CD4-positive, alpha-beta T cell treated with Interleukin-17A for 1 hour (primary cell): ENCODE measurements at regions not wholly inside any gene's neighbourhood (a gene's known extent, or its start where the extent isn't known, plus 50 kb on each side); places are given as distances from the start of the nearest gene placed in this dataset.
"Not testable (repeated sequence)": the region's sequence is repeated elsewhere in the genome, so short reads cannot be mapped to it uniquely, and the experiment has no call there.

ENCODE experiments used
- DNase-seq: peaks from one replicate; pipeline ENCODE4 v3.0.0-alpha.2; 2020

GRCh38 chr4:164224871-164225270 lies 529.1 kb upstream of the SMIM31 start:
- no peak for DNase-seq

GRCh38 chr4:164229255-164229654 lies 524.7 kb upstream of the SMIM31 start:
- DNase-seq = no peak

- DNase-seq = no peak
Measured at GRCh38 chr4:164239433-164239832, 514.5 kb upstream of the SMIM31 start.

- no peak for DNase-seq
Measured at GRCh38 chr4:164239976-164240375, 514.0 kb upstream of the SMIM31 start.

- DNase-seq = no peak
Measured at GRCh38 chr4:164251257-164251656, 502.7 kb upstream of the SMIM31 start.

- DNase-seq = no peak
Measured at GRCh38 chr4:164252286-164252685, 501.6 kb upstream of the SMIM31 start.

GRCh38 chr4:164261831-164262230 lies 492.1 kb upstream of the SMIM31 start:
- no peak for DNase-seq

GRCh38 chr4:164262508-164262907 lies 491.4 kb upstream of the SMIM31 start:
- not testable (repeated sequence) for DNase-seq

- not testable (repeated sequence) for DNase-seq
Measured at GRCh38 chr4:164277414-164277813, 476.5 kb upstream of the SMIM31 start.

GRCh38 chr4:164287173-164287572 lies 466.8 kb upstream of the SMIM31 start:
- DNase-seq = no peak

- no peak for DNase-seq
Measured at GRCh38 chr4:164288578-164288977, 465.4 kb upstream of the SMIM31 start.

- DNase-seq = no peak
Measured at GRCh38 chr4:164293203-164293602, 460.7 kb upstream of the SMIM31 start.

GRCh38 chr4:164293743-164294142 lies 460.2 kb upstream of the SMIM31 start:
- no peak for DNase-seq

- DNase-seq = no peak
Measured at GRCh38 chr4:164301430-164301829, 452.5 kb upstream of the SMIM31 start.

GRCh38 chr4:164304101-164304639 lies 449.8 kb upstream of the SMIM31 start:
- no peak for DNase-seq

GRCh38 chr4:164304861-164305260 lies 449.1 kb upstream of the SMIM31 start:
- no peak for DNase-seq

- DNase-seq = no peak
Measured at GRCh38 chr4:164307262-164307661, 446.7 kb upstream of the SMIM31 start.

- DNase-seq = no peak
Measured at GRCh38 chr4:164312671-164313070, 441.3 kb upstream of the SMIM31 start.

GRCh38 chr4:164313853-164314252 lies 440.1 kb upstream of the SMIM31 start:
- no peak for DNase-seq

- DNase-seq = no peak
Measured at GRCh38 chr4:164318350-164318749, 435.6 kb upstream of the SMIM31 start.

GRCh38 chr4:164319688-164320087 lies 434.2 kb upstream of the SMIM31 start:
- no peak for DNase-seq

GRCh38 chr4:164320847-164321246 lies 433.1 kb upstream of the SMIM31 start:
- no peak for DNase-seq

GRCh38 chr4:164326056-164326455 lies 427.9 kb upstream of the SMIM31 start:
- DNase-seq = no peak

- no peak for DNase-seq
Measured at GRCh38 chr4:164337219-164337944, 416.5 kb upstream of the SMIM31 start.

- DNase-seq = no peak
Measured at GRCh38 chr4:164343472-164343976, 410.4 kb upstream of the SMIM31 start.
